Heart left ventricle (tissue), 16 donors: ENCODE measurements at regions not wholly inside any gene's neighbourhood (a gene's known extent, or its start where the extent isn't known, plus 50 kb on each side); places are given as distances from the start of the nearest gene placed in this dataset.
"Not testable (repeated sequence)": the region's sequence is repeated elsewhere in the genome, so short reads cannot be mapped to it uniquely, and the experiment has no call there.

Source experiments
- ATAC-seq, 4 donors: fragments of 200-7000 bp; cut with Tn5 transposase; one replicate each; pipeline ENCODE4 v1.9.1; 2020 to 2022; ENCODE audit warnings: moderate library complexity in 4 of 4, mild to moderate bottlenecking in 3 of 4, moderate number of reproducible peaks in 1 of 4
- DNase-seq, 5 donors: peaks; one replicate each; pipeline ENCODE4 v3.0.0-alpha.2; 2020
- H3K27ac ChIP-seq, 12 donors: fragments of 200-600 bp; sonication (generic) in 4 of 12; one replicate each; pipeline versions ENCODE4 v1.5.0 to v1.8.0; 2016 to 2022; ENCODE audit warnings: mild to moderate bottlenecking in 2 of 12
- H3K27me3 ChIP-seq, 9 donors: fragments of 200-600 bp; sonication (generic) in 2 of 9; one replicate each; pipeline versions ENCODE4 v1.5.1 to v1.8.0; 2016 to 2022; ENCODE audit warnings: mild to moderate bottlenecking in 3 of 9
- H3K36me3 ChIP-seq, 9 donors: fragments of 200-600 bp; sonication (generic) in 2 of 9; one replicate each; pipeline versions ENCODE4 v1.5.0 to v1.8.0; 2018 to 2022; ENCODE audit warnings: mild to moderate bottlenecking in 2 of 9
- H3K4me1 ChIP-seq, 12 donors: fragments of 200-600 bp; sonication (generic) in 4 of 12; one replicate each; pipeline versions ENCODE4 v1.5.0 to v1.8.0; 2016 to 2022; ENCODE audit warnings: mild to moderate bottlenecking in 3 of 12
- H3K4me3 ChIP-seq, 12 donors: fragments of 200-600 bp; sonication (generic) in 4 of 12; one replicate each; pipeline versions ENCODE4 v1.5.0 to v1.8.0; 2017 to 2022; ENCODE audit warnings: mild to moderate bottlenecking in 9 of 12, moderate library complexity in 4 of 12
- H3K9me3 ChIP-seq, 12 donors: fragments of 200-600 bp; sonication (generic) in 4 of 12; one replicate each; pipeline versions ENCODE4 v1.5.0 to v1.8.0; 2016 to 2022; ENCODE audit warnings: mild to moderate bottlenecking in 1 of 12
- POLR2A ChIP-seq, 2 donors: fragments of 450-650 bp; IDR thresholded peaks; one replicate each; pipeline ENCODE4 v1.6.1; 2017; ENCODE audit warnings: antibody characterized with exemption in 2 of 2, mild to moderate bottlenecking in 2 of 2, moderate library complexity in 2 of 2
- WGBS, 4 donors: extraction: QIAGEN DNeasy Blood & Tissue Kit in 2 of 4; methylation state at CpG; one replicate each; pipeline versions ENCODE4 v1.1.5 to v1.1.7; 2013 to 2018; 5-methylcytosine and 5-hydroxymethylcytosine counted together
- intact Hi-C, 10 donors: fragments of 100-400 bp; cut with DNase I; formaldehyde crosslinking; loops; one replicate each; pipeline versions ENCODE4 v1.11.1 to v1.14.2; 2022
- TF ChIP-seq, protein P1 (sequence below), 12 donors: fragments of 200-600 bp; sonication (generic) in 4 of 12; IDR thresholded peaks; one replicate each; pipeline versions ENCODE4 v1.5.0 to v1.8.0; 2018 to 2022; ENCODE audit warnings: antibody characterized with exemption in 12 of 12, mild to moderate bottlenecking in 5 of 12
- donor health status: ischemic (EF 13 %, LVEDD 7.1; RV severe dilation, severe dysfunction).
- donor health status: healthy with polysubstance abuse.
- donor health status: DM: no; HTN: yes; CAD: no.
- donor health status: DM: no; HTN: no; CAD: no.
- donor health status: ischemic (EF 25% LVEDD 6.9; RV normal size, moderate dysfunction).
- donor health status: ischemic (EF 25% LVEDD 5.7; RV mildly dilated, moderate dysfunction).
- donor health status: healthy.
- donor health status: DM: yes; HTN: yes; CAD: no.
- donor health status: ischemic (EF 35%, LVEDD 5.7; RV mildly dilated, moderate dysfunction).
- donor health status: nonischemic (EF 11% LVEDD 7.7; RV severe dilation, severe dysfunction).
- donor health status: DM: yes; HTN: yes; CAD: no.
- donor health status: PGD.
- donor health status: ischemic (EF 29% LVEDD 5.4; RV normal size, mild dysfunction).
- donor health status: nonischemic (EF 23%, LVEDD 6.1; RV moderate dilation, normal function).

DNA sequence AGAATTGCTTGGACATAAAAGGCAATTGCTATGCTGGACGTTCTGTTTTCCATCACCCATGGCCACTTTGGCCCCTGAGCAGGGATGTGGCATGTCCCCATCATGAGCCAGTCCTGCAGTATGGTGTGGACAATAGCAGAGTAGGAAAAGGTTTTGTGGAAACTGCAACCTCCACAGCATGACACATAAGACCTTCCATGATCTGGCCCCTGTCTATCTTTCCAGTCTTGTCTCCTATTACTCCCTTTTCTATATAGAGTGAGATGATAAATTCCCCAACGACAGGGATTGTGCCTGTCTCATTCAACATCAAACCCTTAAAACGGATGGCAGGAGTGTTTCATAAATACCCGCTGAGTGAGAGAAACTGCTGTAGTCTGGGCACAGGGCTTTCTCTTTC, 174.7 kb upstream of the PTCH1 start:
- WGBS, 4 donors: 74 to 85% (median 82%) methylated on average over 4 of the region's 4 CpGs

DNA sequence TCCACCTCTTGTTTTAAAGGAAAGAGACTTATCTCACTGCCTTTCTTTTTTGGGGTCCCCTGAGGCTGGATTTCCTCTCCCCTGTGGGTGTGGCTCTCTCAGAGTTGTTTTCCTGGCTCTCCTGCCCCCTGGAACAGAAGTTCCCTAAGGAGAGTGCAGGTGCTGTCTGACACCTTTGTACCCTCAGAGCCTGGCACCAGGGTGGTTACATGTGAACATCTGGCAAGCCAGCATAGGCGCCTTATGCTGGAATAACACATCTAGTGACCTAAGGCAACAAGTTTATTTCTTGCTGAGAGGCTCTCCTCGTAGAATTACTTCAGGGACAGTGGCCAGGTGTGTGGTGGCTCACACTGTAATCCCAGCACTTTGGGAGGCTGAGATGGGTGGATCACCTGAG, 172.9 kb upstream of the PTCH1 start:
- peaks cover 0 to 2% (median 0%) of the 10 kb centered on the region in 12 donors for H3K9me3 ChIP-seq
- H3K4me1 ChIP-seq: no peaks in the 10 kb centered on the region
- H3K27me3 ChIP-seq: peaks cover 0 to 9% (median 0%) of the 10 kb centered on the region in 9 donors
- H3K4me3 ChIP-seq: no peak overlapping the region
- no peak overlapping the region for H3K27ac ChIP-seq
- ATAC-seq (no peak), DNase-seq (no peak)
- no peak for TF ChIP-seq POLR2A (IDR thresholded peaks at IDR 0.05)
- TF ChIP-seq, protein P1, sequence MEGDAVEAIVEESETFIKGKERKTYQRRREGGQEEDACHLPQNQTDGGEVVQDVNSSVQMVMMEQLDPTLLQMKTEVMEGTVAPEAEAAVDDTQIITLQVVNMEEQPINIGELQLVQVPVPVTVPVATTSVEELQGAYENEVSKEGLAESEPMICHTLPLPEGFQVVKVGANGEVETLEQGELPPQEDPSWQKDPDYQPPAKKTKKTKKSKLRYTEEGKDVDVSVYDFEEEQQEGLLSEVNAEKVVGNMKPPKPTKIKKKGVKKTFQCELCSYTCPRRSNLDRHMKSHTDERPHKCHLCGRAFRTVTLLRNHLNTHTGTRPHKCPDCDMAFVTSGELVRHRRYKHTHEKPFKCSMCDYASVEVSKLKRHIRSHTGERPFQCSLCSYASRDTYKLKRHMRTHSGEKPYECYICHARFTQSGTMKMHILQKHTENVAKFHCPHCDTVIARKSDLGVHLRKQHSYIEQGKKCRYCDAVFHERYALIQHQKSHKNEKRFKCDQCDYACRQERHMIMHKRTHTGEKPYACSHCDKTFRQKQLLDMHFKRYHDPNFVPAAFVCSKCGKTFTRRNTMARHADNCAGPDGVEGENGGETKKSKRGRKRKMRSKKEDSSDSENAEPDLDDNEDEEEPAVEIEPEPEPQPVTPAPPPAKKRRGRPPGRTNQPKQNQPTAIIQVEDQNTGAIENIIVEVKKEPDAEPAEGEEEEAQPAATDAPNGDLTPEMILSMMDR (IDR thresholded peaks at IDR 0.05): no peak
- no peaks in the 10 kb centered on the region for H3K36me3 ChIP-seq
- 91 to 94% (median 92%) methylated on average over 2 of the region's 2 CpGs for WGBS, 4 donors
- intact Hi-C loops: loop anchor here in 1 of 10 donors (5.0 kb wide), 1 partner anchor 113 kb away; no protein-coding TSS in a partner anchor

More for the DNA sequence above, 174.7 kb upstream of the PTCH1 start:
- TF ChIP-seq, protein P1 (IDR thresholded peaks at IDR 0.05): no peak
- TF ChIP-seq POLR2A (IDR thresholded peaks at IDR 0.05): no peak
- H3K36me3 ChIP-seq: no peaks in the 10 kb centered on the region
- intact Hi-C loops: no loop called here
- H3K27ac ChIP-seq: no peak overlapping the region
- ATAC-seq (no peak), DNase-seq (no peak)
- no peak overlapping the region for H3K4me3 ChIP-seq
- H3K27me3 ChIP-seq: peaks cover 0 to 3% (median 0%) of the 10 kb centered on the region in 9 donors
- H3K9me3 ChIP-seq: peaks cover 0 to 2% (median 0%) of the 10 kb centered on the region in 12 donors
- no peaks in the 10 kb centered on the region for H3K4me1 ChIP-seq

DNA sequence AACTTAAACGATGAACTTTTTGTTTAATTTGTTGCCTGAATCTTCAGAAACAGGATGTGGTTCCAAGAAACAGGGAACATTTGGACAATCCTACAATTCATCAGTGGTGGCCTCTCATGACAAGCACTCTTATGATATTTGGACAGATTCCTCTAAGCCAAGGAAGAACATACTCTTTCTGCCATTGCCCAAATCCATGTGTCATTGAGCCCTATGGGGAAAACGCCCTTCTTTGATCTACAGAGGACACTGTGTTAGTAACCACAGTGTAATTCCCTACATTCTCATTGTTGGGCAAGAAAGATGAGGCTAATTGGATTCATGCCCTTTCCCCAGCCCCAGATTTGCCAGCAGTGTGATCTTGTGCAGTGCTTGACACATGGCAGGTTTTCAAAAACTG, 167.7 kb upstream of the PTCH1 start:
- no peak overlapping the region for H3K4me3 ChIP-seq
- 77 to 86% (median 83%) methylated on average over 2 of the region's 2 CpGs for WGBS, 4 donors
- no peaks in the 10 kb centered on the region for H3K36me3 ChIP-seq
- intact Hi-C loops: no loop called here
- no peaks in the 10 kb centered on the region for H3K9me3 ChIP-seq
- ATAC-seq (no peak), DNase-seq (no peak)
- no peaks in the 10 kb centered on the region for H3K4me1 ChIP-seq
- no peak for TF ChIP-seq POLR2A (IDR thresholded peaks at IDR 0.05)
- TF ChIP-seq, protein P1 (IDR thresholded peaks at IDR 0.05): no peak
- peaks cover 0 to 17% (median 0%) of the 10 kb centered on the region in 9 donors for H3K27me3 ChIP-seq
- H3K27ac ChIP-seq: no peak overlapping the region

DNA sequence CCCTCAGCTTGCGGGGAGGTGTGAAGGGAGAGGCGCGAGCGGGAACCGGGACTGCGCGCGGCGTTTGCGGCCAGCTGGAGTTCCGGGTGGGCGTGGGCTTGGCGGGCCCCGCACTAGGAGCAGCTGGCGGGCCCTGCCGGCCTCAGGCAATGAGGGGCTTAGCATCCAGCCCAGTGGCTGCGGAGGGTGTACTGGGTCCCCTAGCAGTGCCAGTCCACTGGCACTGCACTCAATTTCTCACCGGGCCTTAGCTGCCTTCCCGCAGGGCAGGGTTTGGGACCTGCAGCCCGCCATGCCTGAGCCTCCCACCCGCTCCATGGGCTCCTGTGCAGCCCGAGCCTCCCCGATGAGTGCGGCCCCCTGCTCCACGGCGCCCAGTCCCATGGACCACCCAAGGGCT, 163.5 kb upstream of the PTCH1 start:
- H3K27me3 ChIP-seq, H3K36me3 ChIP-seq, DNase-seq, H3K9me3 ChIP-seq, H3K4me3 ChIP-seq, H3K27ac ChIP-seq, H3K4me1 ChIP-seq, intact Hi-C loops, ATAC-seq: not testable (repeated sequence)
- WGBS, 4 donors: 88 to 99% (median 91%) methylated on average over 14 to 26 of the region's 26 CpGs

DNA sequence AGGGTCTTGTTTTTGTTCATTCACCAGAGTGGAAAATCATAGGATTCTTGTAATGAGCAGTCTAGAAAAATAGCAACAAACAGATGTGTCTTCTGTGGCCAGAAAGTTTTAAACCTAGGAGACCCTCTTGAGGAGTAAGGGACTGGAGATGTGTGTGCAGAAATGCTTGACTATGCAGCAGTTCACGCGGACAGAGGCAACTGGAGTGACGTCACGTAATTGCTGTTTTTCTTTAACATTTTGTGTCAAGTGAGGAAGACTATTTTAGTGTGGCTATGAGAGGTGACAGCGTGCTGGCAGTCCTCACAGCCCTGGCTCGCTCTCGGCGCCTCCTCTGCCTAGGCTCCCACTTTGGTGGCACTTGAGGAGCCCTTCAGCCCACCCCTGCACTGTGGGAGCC, 163.1 kb upstream of the PTCH1 start:
- no peak overlapping the region for H3K27ac ChIP-seq
- TF ChIP-seq, protein P1 (IDR thresholded peaks at IDR 0.05): no peak
- TF ChIP-seq POLR2A (IDR thresholded peaks at IDR 0.05): no peak
- no peak for ATAC-seq
- no peak for DNase-seq
- H3K27me3 ChIP-seq: peaks cover 0 to 7% (median 0%) of the 10 kb centered on the region in 9 donors
- no peaks in the 10 kb centered on the region for H3K9me3 ChIP-seq
- WGBS, 4 donors: 88 to 94% (median 90%) methylated on average over 8 of the region's 8 CpGs
- H3K36me3 ChIP-seq: no peaks in the 10 kb centered on the region
- H3K4me1 ChIP-seq: no peaks in the 10 kb centered on the region
- H3K4me3 ChIP-seq: no peak overlapping the region
- intact Hi-C loops: no loop called here
